MM.1S (cell line): ENCODE measurements at regions not wholly inside any gene's neighbourhood (a gene's known extent, or its start where the extent isn't known, plus 50 kb on each side); places are given as distances from the start of the nearest gene placed in this dataset.

Experiments used
- DNase-seq: peaks from one replicate; pipeline ENCODE4 v3.0.0-alpha.2; 2015
- H2AFZ ChIP-seq: fragments of 300-600 bp; sonication (generic); 2 replicates; pipeline ENCODE4 v1.6.0; 2016; ENCODE audit warnings: antibody characterized with exemption, low read length
- H3F3A ChIP-seq: fragments of 300-600 bp; sonication (generic); 2 replicates; pipeline ENCODE4 v1.6.1; 2016; ENCODE audit warnings: mild to moderate bottlenecking, antibody characterized with exemption, low read length, moderate library complexity, mixed read lengths; ENCODE audit not compliant: insufficient read depth
- H3K27ac ChIP-seq: fragments of 300-600 bp; sonication (generic); 2 replicates; pipeline ENCODE4 v1.5.1; 2016; ENCODE audit warnings: mild to moderate bottlenecking, low read length
- H3K27me3 ChIP-seq: fragments of 300-600 bp; sonication (generic); replicated peaks from 2 replicates; pipeline ENCODE4 v1.6.0; 2016; ENCODE audit warnings: low read length; ENCODE audit not compliant: insufficient read depth
- H3K36me3 ChIP-seq: fragments of 300-600 bp; sonication (generic); replicated peaks from 2 replicates; pipeline ENCODE4 v1.6.1; 2016; ENCODE audit warnings: mild to moderate bottlenecking, low read length, mixed read lengths; ENCODE audit not compliant: insufficient read depth
- H3K4me1 ChIP-seq: fragments of 300-600 bp; sonication (generic); 2 replicates; pipeline ENCODE4 v1.6.1; 2016; ENCODE audit warnings: low read length, mixed read lengths
- H3K4me2 ChIP-seq: fragments of 300-600 bp; sonication (generic); 2 replicates; pipeline ENCODE4 v1.6.0; 2016; ENCODE audit warnings: low read depth, low read length
- H3K4me3 ChIP-seq: fragments of 300-600 bp; sonication (generic); 2 replicates; pipeline ENCODE4 v1.5.1; 2016; ENCODE audit warnings: low read length, mixed read lengths
- H3K79me2 ChIP-seq: fragments of 300-600 bp; sonication (generic); 2 replicates; pipeline ENCODE4 v1.6.1; 2016; ENCODE audit warnings: mixed run types, low read length, mixed read lengths
- H3K9ac ChIP-seq: fragments of 300-600 bp; sonication (generic); 2 replicates; pipeline ENCODE4 v1.6.1; 2016; ENCODE audit warnings: low read length, mixed read lengths
- H3K9me2 ChIP-seq: fragments of 300-600 bp; sonication (generic); replicated peaks from 2 replicates; pipeline ENCODE4 v1.6.1; 2016; ENCODE audit warnings: mild to moderate bottlenecking, low read length, mixed read lengths; ENCODE audit not compliant: insufficient read depth
- H3K9me3 ChIP-seq: fragments of 300-600 bp; sonication (generic); replicated peaks from 2 replicates; pipeline ENCODE4 v1.6.1; 2016; ENCODE audit warnings: mild to moderate bottlenecking, low read length, mixed read lengths; ENCODE audit not compliant: insufficient read depth
- H4K20me1 ChIP-seq: fragments of 300-600 bp; sonication (generic); 2 replicates; pipeline ENCODE4 v1.6.1; 2016; ENCODE audit warnings: mild to moderate bottlenecking, low read length, moderate library complexity, mixed read lengths; ENCODE audit not compliant: insufficient read depth
- EZH2 ChIP-seq: fragments of 300-600 bp; sonication (generic); optimal IDR thresholded peaks from 2 replicates; pipeline ENCODE3; 2017; ENCODE audit warnings: low read depth, mild to moderate bottlenecking, antibody characterized with exemption, low read length, mixed read lengths
- EZH2phosphoT487 ChIP-seq: fragments of 300-600 bp; sonication (generic); IDR thresholded peaks from 2 replicates; pipeline ENCODE4 v1.6.1; 2018; ENCODE audit warnings: antibody characterized with exemption, low read length
- TF ChIP-seq, protein P1 (sequence below): fragments of 300-600 bp; sonication (generic); IDR thresholded peaks from 2 replicates; pipeline ENCODE4 v1.5.1; 2016; ENCODE audit warnings: antibody characterized with exemption, low read length, mixed read lengths

DNA sequence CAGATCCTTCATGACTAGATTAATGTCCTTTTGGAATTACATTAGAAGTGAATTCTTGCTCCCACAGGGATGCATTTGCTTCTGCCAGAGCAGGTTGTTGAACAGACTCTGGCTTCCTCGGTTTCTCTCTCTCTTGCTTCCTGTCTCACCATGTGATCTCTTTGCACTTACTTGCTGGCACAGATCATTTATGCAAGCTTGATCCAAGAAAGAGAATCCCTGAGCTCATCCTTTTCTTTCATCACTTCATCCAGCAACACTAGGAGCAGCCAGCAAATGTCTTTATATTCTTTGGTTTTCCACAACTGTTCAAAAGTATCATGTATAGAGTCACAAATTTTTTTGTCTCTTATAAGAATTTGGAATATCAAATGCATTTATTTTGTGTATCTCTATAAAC is 313.5 kb downstream of the ZNF326 start:
- no peak overlapping the region for H3K4me2 ChIP-seq
- TF ChIP-seq EZH2phosphoT487 (no peak), EZH2 (no peak)
- TF ChIP-seq, protein P1, sequence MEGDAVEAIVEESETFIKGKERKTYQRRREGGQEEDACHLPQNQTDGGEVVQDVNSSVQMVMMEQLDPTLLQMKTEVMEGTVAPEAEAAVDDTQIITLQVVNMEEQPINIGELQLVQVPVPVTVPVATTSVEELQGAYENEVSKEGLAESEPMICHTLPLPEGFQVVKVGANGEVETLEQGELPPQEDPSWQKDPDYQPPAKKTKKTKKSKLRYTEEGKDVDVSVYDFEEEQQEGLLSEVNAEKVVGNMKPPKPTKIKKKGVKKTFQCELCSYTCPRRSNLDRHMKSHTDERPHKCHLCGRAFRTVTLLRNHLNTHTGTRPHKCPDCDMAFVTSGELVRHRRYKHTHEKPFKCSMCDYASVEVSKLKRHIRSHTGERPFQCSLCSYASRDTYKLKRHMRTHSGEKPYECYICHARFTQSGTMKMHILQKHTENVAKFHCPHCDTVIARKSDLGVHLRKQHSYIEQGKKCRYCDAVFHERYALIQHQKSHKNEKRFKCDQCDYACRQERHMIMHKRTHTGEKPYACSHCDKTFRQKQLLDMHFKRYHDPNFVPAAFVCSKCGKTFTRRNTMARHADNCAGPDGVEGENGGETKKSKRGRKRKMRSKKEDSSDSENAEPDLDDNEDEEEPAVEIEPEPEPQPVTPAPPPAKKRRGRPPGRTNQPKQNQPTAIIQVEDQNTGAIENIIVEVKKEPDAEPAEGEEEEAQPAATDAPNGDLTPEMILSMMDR: no peak
- no peak overlapping the region for H3K27ac ChIP-seq
- no peaks in the 10 kb centered on the region for H3K9me3 ChIP-seq
- H3K4me3 ChIP-seq: no peak overlapping the region
- H4K20me1 ChIP-seq: no peaks in the 10 kb centered on the region
- no peak for DNase-seq
- H3K27me3 ChIP-seq: no peaks in the 10 kb centered on the region
- no peaks in the 10 kb centered on the region for H3K9me2 ChIP-seq
- H3K36me3 ChIP-seq: no peaks in the 10 kb centered on the region
- H3K9ac ChIP-seq: no peak overlapping the region
- no peaks in the 10 kb centered on the region for H3K79me2 ChIP-seq
- no peak overlapping the region for H2AFZ ChIP-seq
- no peaks in the 10 kb centered on the region for H3K4me1 ChIP-seq
- H3F3A ChIP-seq: no peaks in the 10 kb centered on the region

DNA sequence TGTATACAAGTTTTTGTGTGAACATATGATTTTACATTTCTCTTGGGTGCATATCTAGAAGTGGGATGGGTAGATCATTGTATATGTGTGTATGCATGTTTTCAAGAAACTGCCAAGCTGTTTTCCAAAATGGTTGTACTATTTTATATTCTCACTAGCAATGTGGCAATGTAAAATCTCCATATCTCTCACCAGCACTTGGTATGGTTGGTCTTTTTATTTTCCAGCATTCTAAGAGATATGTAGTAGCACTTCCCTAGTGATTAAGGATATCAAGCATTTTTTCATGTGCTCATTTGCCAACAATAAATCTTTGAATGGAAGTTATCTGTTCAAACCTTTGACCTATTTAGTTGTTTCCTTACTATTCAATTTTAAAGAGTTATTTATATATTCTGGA is 310.7 kb downstream of the ZNF326 start:
- no peaks in the 10 kb centered on the region for H3K4me1 ChIP-seq
- H2AFZ ChIP-seq: no peak overlapping the region
- H3K36me3 ChIP-seq: no peaks in the 10 kb centered on the region
- no peak overlapping the region for H3K4me2 ChIP-seq
- no peaks in the 10 kb centered on the region for H3K9me2 ChIP-seq
- no peaks in the 10 kb centered on the region for H3K9me3 ChIP-seq
- TF ChIP-seq, protein P1: no peak
- TF ChIP-seq EZH2phosphoT487: no peak
- no peak for TF ChIP-seq EZH2
- no peaks in the 10 kb centered on the region for H3K27me3 ChIP-seq
- H3K4me3 ChIP-seq: no peak overlapping the region
- no peak overlapping the region for H3K9ac ChIP-seq
- no peak overlapping the region for H3K27ac ChIP-seq
- no peaks in the 10 kb centered on the region for H3F3A ChIP-seq
- DNase-seq: no peak
- H3K79me2 ChIP-seq: no peaks in the 10 kb centered on the region
- no peaks in the 10 kb centered on the region for H4K20me1 ChIP-seq

DNA sequence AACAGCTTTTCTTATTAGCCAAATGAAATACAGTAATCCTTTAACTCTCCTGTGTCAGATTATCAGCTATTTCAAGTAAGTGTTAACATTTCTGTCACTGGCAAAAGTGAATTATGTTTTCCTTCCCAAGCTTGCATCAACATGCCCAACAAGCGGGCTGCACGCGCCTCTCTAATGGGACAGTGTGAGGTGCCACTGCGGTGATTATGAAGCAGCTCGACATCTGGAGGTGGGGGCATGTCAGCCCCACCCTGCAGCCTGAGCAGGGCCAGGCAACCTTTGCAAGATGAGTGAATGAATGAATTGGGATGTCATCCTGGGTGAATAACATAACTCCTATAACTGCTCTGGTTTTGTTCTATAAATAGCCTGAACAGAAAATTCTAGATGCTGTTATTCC is 301.4 kb downstream of the ZNF326 start:
- no peak for TF ChIP-seq EZH2phosphoT487
- TF ChIP-seq EZH2: no peak
- TF ChIP-seq, protein P1: no peak
- Histone ChIP-seq H4K20me1 (no peaks in the 10 kb centered on the region), H3K36me3 (no peaks in the 10 kb centered on the region), H3K4me1 (no peaks in the 10 kb centered on the region), H3K9me3 (no peaks in the 10 kb centered on the region), H3K9me2 (no peaks in the 10 kb centered on the region), H2AFZ (no peak overlapping the region), H3K27me3 (no peaks in the 10 kb centered on the region), H3K4me2 (no peak overlapping the region), H3F3A (no peaks in the 10 kb centered on the region), H3K4me3 (no peak overlapping the region), H3K27ac (no peak overlapping the region), H3K9ac (no peak overlapping the region), H3K79me2 (no peaks in the 10 kb centered on the region)
- DNase-seq: no peak
